ENCODE measurements at regions not wholly inside any gene's neighbourhood (a gene's known extent, or its start where the extent isn't known, plus 50 kb on each side); places are given as distances from the start of the nearest gene placed in this dataset.

GRCh38 chr2:223652902-223653301 lies 50.7 kb upstream of the SCG2 start:
- ChIA-PET POLR2A (no interaction called here), CTCF (interaction anchor here (0.7 kb wide), 2 partner anchors 160 to 682 kb away, joined by 3 read pairs; no protein-coding TSS in a partner anchor)
- Histone ChIP-seq H3K27ac (ENCODE audit: extremely low read depth, low read depth, low read length) (no peak overlapping the region), H3K36me3 (ENCODE audit: control insufficient read depth in 2 of 2, insufficient read depth in 1 of 2, low read length in 2 of 2) (no peaks in the 10 kb centered on the region), H3K4me1 (ENCODE audit: control insufficient read depth, insufficient read depth, low read length) (no peaks in the 10 kb centered on the region), H3K4me3 (ENCODE audit: low read depth, low read length) (no peak overlapping the region), H3K9me3 (ENCODE audit: control insufficient read depth, insufficient read depth, low read depth, low read length) (no peaks in the 10 kb centered on the region)
- no peak for TF ChIP-seq PRDM10 (tag by site-specific recombination; IDR thresholded peaks at IDR 0.05)
- TF ChIP-seq ZNF664 (tag by site-specific recombination; IDR thresholded peaks at IDR 0.05) = no peak
- no peak for TF ChIP-seq MYNN (tag by site-specific recombination; IDR thresholded peaks at IDR 0.05; ENCODE audit: borderline replicate concordance)
- no peak for TF ChIP-seq KLF1 (tag by site-specific recombination; IDR thresholded peaks at IDR 0.05)
- no peak for TF ChIP-seq ZNF324 (tag by site-specific recombination; IDR thresholded peaks at IDR 0.05)

- Histone ChIP-seq H3K36me3 (ENCODE audit: control insufficient read depth in 2 of 2, insufficient read depth in 1 of 2, low read length in 2 of 2) (no peaks in the 10 kb centered on the region), H3K4me3 (ENCODE audit: low read depth, low read length) (no peak overlapping the region), H3K27ac (ENCODE audit: extremely low read depth, low read depth, low read length) (no peak overlapping the region), H3K4me1 (ENCODE audit: control insufficient read depth, insufficient read depth, low read length) (no peaks in the 10 kb centered on the region), H3K9me3 (ENCODE audit: control insufficient read depth, insufficient read depth, low read depth, low read length) (no peaks in the 10 kb centered on the region)
- ChIA-PET CTCF (no interaction called here), POLR2A (no interaction called here)
- TF ChIP-seq SP2 (tag by site-specific recombination; IDR thresholded peaks at IDR 0.05) = no peak
- no peak for TF ChIP-seq ZNF148 (tag by site-specific recombination; IDR thresholded peaks at IDR 0.05; ENCODE audit: borderline replicate concordance)
- no peak for TF ChIP-seq ZNF518A (tag by site-specific recombination; conservative IDR thresholded peaks at IDR 0.05; ENCODE audit: low read depth)
- TF ChIP-seq MZF1 (tag by site-specific recombination; IDR thresholded peaks at IDR 0.05; ENCODE audit: borderline replicate concordance) = no peak
- TF ChIP-seq ZNF174 (tag by site-specific recombination; IDR thresholded peaks at IDR 0.05) = no peak
- no peak for TF ChIP-seq ZNF280D (tag by site-specific recombination; IDR thresholded peaks at IDR 0.05)
- no peak for TF ChIP-seq ZNF654 (tag by site-specific recombination; IDR thresholded peaks at IDR 0.05; ENCODE audit: low read depth)
- TF ChIP-seq PATZ1 (tag by site-specific recombination; IDR thresholded peaks at IDR 0.05) = no peak
- no peak for TF ChIP-seq ZNF274 (IDR thresholded peaks at IDR 0.05; ENCODE audit: low read length)
- no peak for TF ChIP-seq ZNF274 (tag by site-specific recombination; IDR thresholded peaks at IDR 0.05; ENCODE audit: borderline replicate concordance)
- no peak for TF ChIP-seq ZNF391 (tag by site-specific recombination; IDR thresholded peaks at IDR 0.05; ENCODE audit: borderline replicate concordance, low read depth)
Observed at GRCh38 chr2:223652122-223652521, 50.0 kb upstream of the SCG2 start.

Measured in HEK293 (cell line).